H1 (cell line): ENCODE measurements at regions not wholly inside any gene's neighbourhood (a gene's known extent, or its start where the extent isn't known, plus 50 kb on each side); places are given as distances from the start of the nearest gene placed in this dataset.

Experiments used
- CHD7 ChIP-seq: fragments of 300-600 bp; sonication (generic); IDR thresholded peaks from 2 replicates; pipeline ENCODE4 v1.7.1; 2012; ENCODE audit warnings: low read length, moderate library complexity, mild to moderate bottlenecking, inconsistent platforms; ENCODE audit not compliant: insufficient replicate concordance

GRCh38 chr12:58298803-58299202 is 357.4 kb downstream of the ATP23 start (continued):
- no peak for TF ChIP-seq CHD7
